ENCODE measurements at regions not wholly inside any gene's neighbourhood (a gene's known extent, or its start where the extent isn't known, plus 50 kb on each side); places are given as distances from the start of the nearest gene placed in this dataset.

- H3K36me3 ChIP-seq (ENCODE audit: control insufficient read depth in 2 of 2, insufficient read depth in 1 of 2, low read length in 2 of 2), result peaks cover 0 to 48% of the 10 kb centered on the region in 2 experiments; a peak in 2 of 3 replicates
- H3K4me1 ChIP-seq (ENCODE audit: control insufficient read depth, insufficient read depth, low read length), result no peaks in the 10 kb centered on the region
- H3K4me3 ChIP-seq (ENCODE audit: low read depth, low read length), result no peak overlapping the region
- TF ChIP-seq ZNF280C (tag by site-specific recombination; IDR thresholded peaks at IDR 0.05) (no peak), HOXA7 (CRISPR knock-in tag; IDR thresholded peaks at IDR 0.05; ENCODE audit: borderline replicate concordance) (no peak), ZNF223 (tag by site-specific recombination; IDR thresholded peaks at IDR 0.05) (no peak), ZNF239 (tag by site-specific recombination; IDR thresholded peaks at IDR 0.05) (no peak), ZNF10 (tag by site-specific recombination; IDR thresholded peaks at IDR 0.05) (no peak), YY2 (tag by site-specific recombination; IDR thresholded peaks at IDR 0.05) (no peak), ZFP69B (tag by site-specific recombination; IDR thresholded peaks at IDR 0.05) (no peak), ZNF558 (tag by site-specific recombination; IDR thresholded peaks at IDR 0.05) (no peak), ZNF2 (tag by site-specific recombination; IDR thresholded peaks at IDR 0.05) (no peak)
- H3K9me3 ChIP-seq (ENCODE audit: control insufficient read depth, insufficient read depth, low read depth, low read length), result no peaks in the 10 kb centered on the region
- CTCF ChIA-PET, result interaction anchor here (0.7 to 7.7 kb wide), 6 partner anchors 9 to 906 kb away, joined by 3 to 96 read pairs (median 6); no protein-coding TSS in a partner anchor
- POLR2A ChIA-PET, result no interaction called here
- no peak overlapping the region for H3K27ac ChIP-seq (ENCODE audit: extremely low read depth, low read depth, low read length)
These were observed 568.7 kb downstream of the UQCRFS1 start for GRCh38 chr19:28644169-28644775.

- CTCF ChIA-PET, result interaction anchor here (0.7 to 7.7 kb wide), 6 partner anchors 9 to 676 kb away, joined by 3 to 96 read pairs (median 4); no protein-coding TSS in a partner anchor
- Histone ChIP-seq H3K4me3 (ENCODE audit: low read depth, low read length) (no peak overlapping the region), H3K36me3 (ENCODE audit: control insufficient read depth in 2 of 2, insufficient read depth in 1 of 2, low read length in 2 of 2) (peaks cover 0 to 47% of the 10 kb centered on the region in 2 experiments; a peak in 2 of 3 replicates), H3K9me3 (ENCODE audit: control insufficient read depth, insufficient read depth, low read depth, low read length) (no peaks in the 10 kb centered on the region), H3K4me1 (ENCODE audit: control insufficient read depth, insufficient read depth, low read length) (no peaks in the 10 kb centered on the region), H3K27ac (ENCODE audit: extremely low read depth, low read depth, low read length) (no peak overlapping the region)
- POLR2A ChIA-PET, result no interaction called here
- TF ChIP-seq ZNF558 (tag by site-specific recombination; IDR thresholded peaks at IDR 0.05), result no peak
- no peak for TF ChIP-seq ZNF521 (tag by site-specific recombination; IDR thresholded peaks at IDR 0.05)
- no peak for TF ChIP-seq ZNF169 (tag by site-specific recombination; IDR thresholded peaks at IDR 0.05)
- TF ChIP-seq ZBTB6 (tag by site-specific recombination; IDR thresholded peaks at IDR 0.05), result no peak
- no peak for TF ChIP-seq ZNF341 (tag by site-specific recombination; IDR thresholded peaks at IDR 0.05; ENCODE audit: low read depth)
- no peak for TF ChIP-seq ZNF114 (tag by site-specific recombination; IDR thresholded peaks at IDR 0.05)
- TF ChIP-seq PRDM2 (tag by site-specific recombination; IDR thresholded peaks at IDR 0.05; ENCODE audit: borderline replicate concordance), result no peak
- no peak for TF ChIP-seq HOXA7 (CRISPR knock-in tag; IDR thresholded peaks at IDR 0.05; ENCODE audit: borderline replicate concordance)
- no peak for TF ChIP-seq INSM2 (tag by site-specific recombination; IDR thresholded peaks at IDR 0.05)
- no peak for TF ChIP-seq ZBTB48 (tag by site-specific recombination; IDR thresholded peaks at IDR 0.05)
These were observed 569.9 kb downstream of the UQCRFS1 start for GRCh38 chr19:28642787-28643683.
